ENCODE measurements at regions not wholly inside any gene's neighbourhood (a gene's known extent, or its start where the extent isn't known, plus 50 kb on each side); places are given as distances from the start of the nearest gene placed in this dataset.

- Histone ChIP-seq H3K79me2 (ENCODE audit: insufficient read depth, low read length) (no peaks in the 10 kb centered on the region), H3K36me3 (ENCODE audit: insufficient read depth, low read length) (no peaks in the 10 kb centered on the region), H3K27ac (ENCODE audit: low read depth, low read length) (no peak overlapping the region), H3K4me3 (ENCODE audit: insufficient read depth, low read length) (no peak overlapping the region), H3K4me2 (ENCODE audit: insufficient read depth, low read length) (no peak overlapping the region), H2AFZ (ENCODE audit: low read length) (no peak overlapping the region), H3K4me1 (ENCODE audit: insufficient read depth, low read length) (peaks cover 15% of the 10 kb centered on the region), H3K27me3 (ENCODE audit: insufficient read depth, low read length) (no peaks in the 10 kb centered on the region), H3K9me3 (ENCODE audit: low read depth, low read length) (no peaks in the 10 kb centered on the region), H4K20me1 (ENCODE audit: insufficient read depth, low read length) (no peaks in the 10 kb centered on the region)
- DNase-seq (ENCODE audit: insufficient read length, low spot score, missing footprints), result no peak
- TF ChIP-seq CTCF (IDR thresholded peaks at IDR 0.05; ENCODE audit: extremely low read depth, low read depth, low read length), result no peak
Measured at GRCh38 chr10:94098896-94099295, 105.2 kb downstream of the PLCE1 start.

GRCh38 chr10:94101894-94102293 lies 108.2 kb downstream of the PLCE1 start:
- no peaks in the 10 kb centered on the region for H3K9me3 ChIP-seq (ENCODE audit: low read depth, low read length)
- no peaks in the 10 kb centered on the region for H4K20me1 ChIP-seq (ENCODE audit: insufficient read depth, low read length)
- H3K27me3 ChIP-seq (ENCODE audit: insufficient read depth, low read length), result no peaks in the 10 kb centered on the region
- H3K4me1 ChIP-seq (ENCODE audit: insufficient read depth, low read length), result peaks cover 18% of the 10 kb centered on the region
- no peak for TF ChIP-seq CTCF (IDR thresholded peaks at IDR 0.05; ENCODE audit: extremely low read depth, low read depth, low read length)
- H3K27ac ChIP-seq (ENCODE audit: low read depth, low read length), result no peak overlapping the region
- no peak overlapping the region for H2AFZ ChIP-seq (ENCODE audit: low read length)
- no peak for DNase-seq (ENCODE audit: insufficient read length, low spot score, missing footprints)
- no peaks in the 10 kb centered on the region for H3K79me2 ChIP-seq (ENCODE audit: insufficient read depth, low read length)
- no peaks in the 10 kb centered on the region for H3K36me3 ChIP-seq (ENCODE audit: insufficient read depth, low read length)
- H3K4me2 ChIP-seq (ENCODE audit: insufficient read depth, low read length), result no peak overlapping the region
- no peak overlapping the region for H3K4me3 ChIP-seq (ENCODE audit: insufficient read depth, low read length)

- Histone ChIP-seq H3K4me3 (ENCODE audit: insufficient read depth, low read length) (no peak overlapping the region), H3K27me3 (ENCODE audit: insufficient read depth, low read length) (no peaks in the 10 kb centered on the region), H3K27ac (ENCODE audit: low read depth, low read length) (no peak overlapping the region), H2AFZ (ENCODE audit: low read length) (no peak overlapping the region), H3K4me1 (ENCODE audit: insufficient read depth, low read length) (peaks cover 17% of the 10 kb centered on the region), H3K36me3 (ENCODE audit: insufficient read depth, low read length) (no peaks in the 10 kb centered on the region), H3K9me3 (ENCODE audit: low read depth, low read length) (no peaks in the 10 kb centered on the region), H3K79me2 (ENCODE audit: insufficient read depth, low read length) (no peaks in the 10 kb centered on the region), H4K20me1 (ENCODE audit: insufficient read depth, low read length) (no peaks in the 10 kb centered on the region), H3K4me2 (ENCODE audit: insufficient read depth, low read length) (no peak overlapping the region)
- DNase-seq (ENCODE audit: insufficient read length, low spot score, missing footprints), result peak; percentile 46
- TF ChIP-seq CTCF (IDR thresholded peaks at IDR 0.05; ENCODE audit: extremely low read depth, low read depth, low read length), result no peak
Measured at GRCh38 chr10:94102436-94102835, 108.7 kb downstream of the PLCE1 start.

- no peak for TF ChIP-seq CTCF (IDR thresholded peaks at IDR 0.05; ENCODE audit: extremely low read depth, low read depth, low read length)
- H3K79me2 ChIP-seq (ENCODE audit: insufficient read depth, low read length), result no peaks in the 10 kb centered on the region
- no peak overlapping the region for H3K27ac ChIP-seq (ENCODE audit: low read depth, low read length)
Measured at GRCh38 chr10:94103192-94103591, 109.5 kb downstream of the PLCE1 start.

More at GRCh38 chr10:94103192-94103591, 109.5 kb downstream of the PLCE1 start:
- DNase-seq (ENCODE audit: insufficient read length, low spot score, missing footprints), result no peak
- Histone ChIP-seq H3K27me3 (ENCODE audit: insufficient read depth, low read length) (no peaks in the 10 kb centered on the region), H3K4me2 (ENCODE audit: insufficient read depth, low read length) (no peak overlapping the region), H3K36me3 (ENCODE audit: insufficient read depth, low read length) (no peaks in the 10 kb centered on the region), H2AFZ (ENCODE audit: low read length) (no peak overlapping the region), H3K4me3 (ENCODE audit: insufficient read depth, low read length) (no peak overlapping the region), H3K4me1 (ENCODE audit: insufficient read depth, low read length) (peaks cover 20% of the 10 kb centered on the region), H3K9me3 (ENCODE audit: low read depth, low read length) (no peaks in the 10 kb centered on the region), H4K20me1 (ENCODE audit: insufficient read depth, low read length) (no peaks in the 10 kb centered on the region)
